B cell (primary cell): ENCODE measurements at regions not wholly inside any gene's neighbourhood (a gene's known extent, or its start where the extent isn't known, plus 50 kb on each side); places are given as distances from the start of the nearest gene placed in this dataset.

ENCODE experiments used
- ATAC-seq: fragments of 200-7000 bp; cut with Tn5 transposase; one replicate; pipeline ENCODE4 v1.10.0; 2021; ENCODE audit warnings: low read depth, mild to moderate bottlenecking, moderate number of reproducible peaks, moderate library complexity
- CTCF ChIA-PET: fragments of 350-600 bp; sonication (Branson Sonifier 250); formaldehyde crosslinking; loops from one replicate; lab custom pipeline; 2021; ENCODE audit warnings: antibody characterized with exemption, inconsistent platforms; lab: Charles Lee
- POLR2A ChIA-PET: fragments of 350-600 bp; sonication (Branson Sonifier 250); formaldehyde crosslinking; loops from one replicate; lab custom pipeline; 2021; ENCODE audit warnings: antibody characterized with exemption; lab: Charles Lee
- DNase-seq: peaks from one replicate; pipeline ENCODE4 v3.0.0; 2013
- H2AFZ ChIP-seq: 2 replicates; pipeline ENCODE4 v1.6.1; 2012; ENCODE audit warnings: mild to moderate bottlenecking, low read depth, low read length; ENCODE audit not compliant: insufficient read depth, poor library complexity, severe bottlenecking
- H3K27ac ChIP-seq, 2 donors: 1 replicate in 1 of 2; 2 replicates in 1 of 2; pipeline ENCODE4 v1.5.1; 2012 to 2013; ENCODE audit warnings: low read length in 2 of 2, mild to moderate bottlenecking in 2 of 2, moderate library complexity in 1 of 2
- H3K27me3 ChIP-seq, 4 experiments: fragments of 200-600 bp in 1 of 4; sonication (generic) in 1 of 4; replicated peaks in 1 of 4; 1 replicate in 2 of 4; 2 replicates in 2 of 4; pipeline versions ENCODE4 v1.6.1 to v1.7.0; 2013 to 2016; ENCODE audit warnings: low read length in 3 of 4, mild to moderate bottlenecking in 2 of 4, mixed read lengths in 1 of 4, moderate library complexity in 1 of 4; ENCODE audit not compliant: insufficient read depth in 4 of 4, control insufficient read depth in 3 of 4; ENCODE audit errors: control extremely low read depth in 1 of 4
- H3K36me3 ChIP-seq, 2 experiments: replicated peaks in 1 of 2; 1 replicate in 1 of 2; 2 replicates in 1 of 2; pipeline versions ENCODE4 v1.6.1 to v1.7.1; 2013; ENCODE audit warnings: low read length in 1 of 2; ENCODE audit not compliant: insufficient read depth in 2 of 2, control insufficient read depth in 1 of 2; ENCODE audit errors: control extremely low read depth in 1 of 2, extremely low read depth in 1 of 2
- H3K4me1 ChIP-seq, 2 donors: fragments of 200-600 bp in 1 of 2; sonication (generic) in 1 of 2; 1 replicate in 1 of 2; 2 replicates in 1 of 2; pipeline versions ENCODE4 v1.5.1 to v1.6.1; 2013 to 2017; ENCODE audit warnings: low read length in 2 of 2; ENCODE audit not compliant: control insufficient read depth in 2 of 2, insufficient read depth in 2 of 2
- H3K4me2 ChIP-seq: replicated peaks from 2 replicates; pipeline ENCODE3; 2012; ENCODE audit warnings: mild to moderate bottlenecking, low read depth, low read length; ENCODE audit not compliant: poor library complexity, severe bottlenecking
- H3K4me3 ChIP-seq, 5 experiments: fragments of 200-600 bp in 1 of 5; sonication (generic) in 1 of 5; 1 replicate in 3 of 5; 2 replicates in 2 of 5; pipeline versions ENCODE4 v1.5.1 to v1.7.0; 2011 to 2016; ENCODE audit warnings: low read length in 4 of 5, mild to moderate bottlenecking in 4 of 5, low read depth in 2 of 5, control low read depth in 1 of 5, moderate library complexity in 1 of 5; ENCODE audit not compliant: insufficient read depth in 1 of 5; ENCODE audit errors: control extremely low read depth in 1 of 5, extremely low read depth in 1 of 5
- H3K79me2 ChIP-seq: fragments of 200-600 bp; sonication (generic); one replicate; pipeline ENCODE4 v1.6.0; 2016; ENCODE audit warnings: low read length; ENCODE audit not compliant: control insufficient read depth, insufficient read depth
- H3K9ac ChIP-seq: fragments of 200-600 bp; sonication (generic); 2 replicates; pipeline ENCODE4 v1.6.1; 2017; ENCODE audit warnings: mild to moderate bottlenecking, low read length, moderate library complexity
- H3K9me3 ChIP-seq, 3 donors: one replicate each; pipeline versions ENCODE4 v1.6.1 to v1.7.1; 2013; ENCODE audit warnings: low read length in 2 of 3; ENCODE audit not compliant: control insufficient read depth in 2 of 3, insufficient read depth in 1 of 3; ENCODE audit errors: control extremely low read depth in 1 of 3
- H4K20me1 ChIP-seq: 2 replicates; pipeline ENCODE4 v1.6.0; 2012; ENCODE audit warnings: mild to moderate bottlenecking, low read length; ENCODE audit not compliant: insufficient read depth, control insufficient read depth, poor library complexity, severe bottlenecking
- H3K27ac Mint-ChIP-seq: one replicate; pipeline ENCODE4 v1.8.0; 2021; ENCODE audit warnings: mixed read lengths
- H3K27me3 Mint-ChIP-seq: one replicate; pipeline ENCODE4 v1.8.0; 2021; ENCODE audit warnings: mixed read lengths
- H3K4me1 Mint-ChIP-seq: one replicate; pipeline ENCODE4 v1.8.0; 2021; ENCODE audit warnings: mixed read lengths
- H3K4me3 Mint-ChIP-seq: one replicate; pipeline ENCODE4 v1.8.0; 2021; ENCODE audit warnings: mixed read lengths
- H3K9me3 Mint-ChIP-seq: one replicate; pipeline ENCODE4 v1.8.0; 2022; ENCODE audit warnings: mixed read lengths; ENCODE audit not compliant: insufficient read depth
- CTCF ChIP-seq: fragments of 200-600 bp; IDR thresholded peaks from one replicate; pipeline ENCODE4 v1.8.0; 2022; ENCODE audit warnings: antibody characterized with exemption, mild to moderate bottlenecking
- EZH2 ChIP-seq: IDR thresholded peaks from 2 replicates; pipeline ENCODE4 v1.6.1; 2012; ENCODE audit warnings: borderline replicate concordance, low read depth, mild to moderate bottlenecking, moderate library complexity, low read length; ENCODE audit not compliant: insufficient read depth, poor library complexity, severe bottlenecking
- WGBS: methylation state at CpG from one replicate; pipeline ENCODE4 v1.1.5; 2013; ENCODE audit warnings: missing lambda C conversion rate; ENCODE audit not compliant: insufficient coverage; 5-methylcytosine and 5-hydroxymethylcytosine counted together
- intact Hi-C: fragments of 100-400 bp; cut with micrococcal nuclease; formaldehyde crosslinking; loops from one replicate; pipeline ENCODE4 v1.10.0; 2022

GRCh38 chr9:81344366-81344765, 345.0 kb downstream of the TLE1 start:
- intact Hi-C loops: no loop called here
- H3K4me1 ChIP-seq: no peaks in the 10 kb centered on the region
- Mint-ChIP-seq H3K27me3 (no peaks in the 10 kb centered on the region), H3K4me3 (no peak overlapping the region), H3K9me3 (peaks cover 2% of the 10 kb centered on the region), H3K27ac (no peak overlapping the region), H3K4me1 (no peaks in the 10 kb centered on the region)
- CTCF ChIA-PET: no interaction called here
- H3K9ac ChIP-seq: no peak overlapping the region
- DNase-seq (no peak), ATAC-seq (no peak)
- no peaks in the 10 kb centered on the region for H3K27me3 ChIP-seq
- no peaks in the 10 kb centered on the region for H3K36me3 ChIP-seq
- no peaks in the 10 kb centered on the region for H3K79me2 ChIP-seq
- no peak overlapping the region for H3K4me3 ChIP-seq
- no peaks in the 10 kb centered on the region for H4K20me1 ChIP-seq
- no peak overlapping the region for H3K27ac ChIP-seq
- no peak overlapping the region for H2AFZ ChIP-seq
- POLR2A ChIA-PET: no interaction called here
- H3K9me3 ChIP-seq: no peaks in the 10 kb centered on the region
- WGBS: 92% methylated on average over 3 of the region's 3 CpGs
- H3K4me2 ChIP-seq: no peak overlapping the region
- no peak for TF ChIP-seq EZH2
- TF ChIP-seq CTCF: no peak

GRCh38 chr9:81335879-81336421, 353.4 kb downstream of the TLE1 start:
- no peaks in the 10 kb centered on the region for H3K4me1 Mint-ChIP-seq
- no peaks in the 10 kb centered on the region for H3K79me2 ChIP-seq
- H3K4me1 ChIP-seq: no peaks in the 10 kb centered on the region
- TF ChIP-seq CTCF (no peak), EZH2 (no peak)
- no CpG with 5 or more reads among the region's 3 CpGs for WGBS
- H3K4me2 ChIP-seq: no peak overlapping the region
- H3K27ac Mint-ChIP-seq: no peak overlapping the region
- no peak overlapping the region for H2AFZ ChIP-seq
- intact Hi-C loops: no loop called here
- H3K36me3 ChIP-seq: no peaks in the 10 kb centered on the region
- no peaks in the 10 kb centered on the region for H3K27me3 Mint-ChIP-seq
- no peak overlapping the region for H3K4me3 ChIP-seq
- ATAC-seq (no peak), DNase-seq (no peak)
- CTCF ChIA-PET: interaction anchor here (0.6 kb wide), 1 partner anchor 131 kb away, joined by 4 read pairs; no protein-coding TSS in a partner anchor
- H3K9me3 ChIP-seq: peaks cover 0 to 1% (median 0%) of the 10 kb centered on the region in 3 donors
- H3K4me3 Mint-ChIP-seq: no peak overlapping the region
- POLR2A ChIA-PET: no interaction called here
- H3K27ac ChIP-seq: no peak overlapping the region
- no peaks in the 10 kb centered on the region for H4K20me1 ChIP-seq
- no peak overlapping the region for H3K9ac ChIP-seq
- no peaks in the 10 kb centered on the region for H3K27me3 ChIP-seq
- H3K9me3 Mint-ChIP-seq: peaks cover 3% of the 10 kb centered on the region
